Panc1 (cell line): ENCODE measurements at regions not wholly inside any gene's neighbourhood (a gene's known extent, or its start where the extent isn't known, plus 50 kb on each side); places are given as distances from the start of the nearest gene placed in this dataset.

Experiments
- ATAC-seq: fragments of 200-7000 bp; cut with Tn5 transposase; 2 replicates; pipeline ENCODE4 v1.9.1; 2020; ENCODE audit warnings: mild to moderate bottlenecking, moderate library complexity
- BruUV-seq: library from RNA; stranded (reverse); fragments of 400-500 nt; replicated peaks from 2 replicates; lab custom pipeline; 2021; lab: Mats Ljungman, UMichigan
- CTCF ChIA-PET: fragments of 300-600 bp; sonication (Branson Sonifier 250); formaldehyde crosslinking; loops from one replicate; lab custom pipeline; 2022; ENCODE audit warnings: antibody characterized with exemption; lab: Charles Lee
- POLR2A ChIA-PET: fragments of 300-600 bp; sonication (Branson Sonifier 250); formaldehyde crosslinking; loops from one replicate; lab custom pipeline; 2022; ENCODE audit warnings: antibody characterized with exemption; lab: Charles Lee
- DNase-seq: peaks from one replicate; pipeline ENCODE4 v3.0.0-alpha.2; 2010; ENCODE audit warnings: low read depth, low spot score
- H3K27ac ChIP-seq: 2 replicates; pipeline ENCODE4 v1.5.1; 2011; ENCODE audit warnings: mild to moderate bottlenecking, low read length, inconsistent platforms
- H3K27me3 ChIP-seq: fragments of 200-500 bp; sonication (Bioruptor generic); 2 replicates; pipeline ENCODE4 v1.6.0; 2014; ENCODE audit warnings: low read length, inconsistent platforms; ENCODE audit not compliant: control insufficient read depth, insufficient read depth
- H3K36me3 ChIP-seq: fragments of 200-500 bp; sonication (Bioruptor generic); 2 replicates; pipeline ENCODE4 v1.5.1; 2014; ENCODE audit warnings: inconsistent platforms, mild to moderate bottlenecking, low read length, moderate library complexity; ENCODE audit not compliant: control insufficient read depth, insufficient read depth
- H3K4me1 ChIP-seq: 2 replicates; pipeline ENCODE4 v1.5.1; 2011; ENCODE audit warnings: inconsistent platforms, mild to moderate bottlenecking, low read length, moderate library complexity; ENCODE audit not compliant: control insufficient read depth, insufficient read depth
- H3K4me3 ChIP-seq, 2 experiments: 2 replicates each; pipeline ENCODE4 v1.5.1; 2011 to 2012; ENCODE audit warnings: low read depth in 2 of 2, low read length in 2 of 2, mild to moderate bottlenecking in 2 of 2, inconsistent platforms in 1 of 2, moderate library complexity in 1 of 2
- H3K9me3 ChIP-seq: fragments of 200-500 bp; sonication (Bioruptor generic); 2 replicates; pipeline ENCODE4 v1.5.1; 2014; ENCODE audit warnings: low read depth, mild to moderate bottlenecking, inconsistent platforms, low read length, moderate library complexity; ENCODE audit not compliant: control insufficient read depth, insufficient read depth
- POLR2AphosphoS5 ChIP-seq: IDR thresholded peaks from 2 replicates; pipeline ENCODE4 v1.6.1; 2012; ENCODE audit warnings: mild to moderate bottlenecking, low read depth, low read length, moderate library complexity
- SIN3A ChIP-seq: IDR thresholded peaks from 2 replicates; pipeline ENCODE4 v1.6.1; 2012; ENCODE audit warnings: low read depth, mild to moderate bottlenecking, low read length, moderate library complexity, borderline replicate concordance; ENCODE audit not compliant: insufficient read depth
- TCF7L2 ChIP-seq: IDR thresholded peaks from 2 replicates; pipeline ENCODE4 v1.6.1; 2011; ENCODE audit warnings: mild to moderate bottlenecking, low read depth, low read length, inconsistent platforms
- in situ Hi-C: cut with HindIII; loops from 2 replicates; pipeline ENCODE4 v1.10.0; 2016; ENCODE audit warnings: low sequenced_read_pairs, low pct_unique_long_range_greater_than_20kb
- intact Hi-C: fragments of 100-400 bp; cut with micrococcal nuclease; formaldehyde crosslinking; loops from one replicate; pipeline ENCODE4 v1.10.0; 2022; ENCODE audit not compliant: unreplicated experiment
- TF ChIP-seq, protein P1 (sequence below), 2 experiments: IDR thresholded peaks; 2 replicates each; pipeline ENCODE4 v1.6.1; 2011 to 2012; ENCODE audit warnings: low read depth in 2 of 2, control low read depth in 1 of 2, low read length in 1 of 2, mild to moderate bottlenecking in 1 of 2, moderate library complexity in 1 of 2; ENCODE audit not compliant: insufficient read depth in 1 of 2
- TF ChIP-seq, protein P2 (sequence below): fragments of 450-650 bp; IDR thresholded peaks from 2 replicates; pipeline ENCODE4 v1.5.1; 2017; ENCODE audit warnings: mild to moderate bottlenecking

DNA sequence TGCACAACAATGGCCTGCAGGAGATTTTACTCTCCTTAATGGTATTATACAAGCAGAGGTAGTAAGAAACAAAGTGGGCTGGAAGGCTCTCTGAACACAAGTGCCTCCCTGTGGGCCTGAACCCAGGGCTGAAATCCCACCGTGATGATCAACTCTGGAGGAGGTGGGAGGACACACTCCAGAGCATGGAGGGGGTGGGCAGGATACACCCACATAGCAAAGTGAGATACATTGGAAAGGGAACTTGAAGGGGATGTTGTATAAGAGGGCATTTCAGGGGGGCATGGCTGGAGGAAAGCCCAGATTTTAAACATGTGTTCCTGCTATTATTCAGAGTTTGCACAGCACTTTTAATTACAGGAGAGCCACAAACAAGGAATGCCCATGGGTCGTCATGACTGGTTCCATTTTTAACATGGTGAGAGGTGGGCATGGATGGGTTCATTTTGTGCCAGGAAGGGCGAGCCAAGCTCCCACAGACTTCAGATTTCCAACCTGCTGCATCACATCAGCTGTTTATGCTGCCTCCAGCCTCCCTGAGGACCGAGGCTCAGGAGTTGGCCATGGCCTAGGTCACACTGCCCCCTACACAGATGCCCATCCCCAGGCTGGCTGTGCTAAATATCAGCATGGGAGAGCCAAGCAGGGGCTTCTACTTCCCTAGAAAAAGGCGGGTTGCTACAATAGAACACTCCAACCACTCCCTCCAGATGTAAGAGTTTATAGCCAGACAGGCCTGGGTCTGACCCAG, 416.2 kb upstream of the ID2 start:
- TF ChIP-seq SIN3A (no peak), POLR2AphosphoS5 (no peak), TCF7L2 (no peak)
- TF ChIP-seq, protein P1, sequence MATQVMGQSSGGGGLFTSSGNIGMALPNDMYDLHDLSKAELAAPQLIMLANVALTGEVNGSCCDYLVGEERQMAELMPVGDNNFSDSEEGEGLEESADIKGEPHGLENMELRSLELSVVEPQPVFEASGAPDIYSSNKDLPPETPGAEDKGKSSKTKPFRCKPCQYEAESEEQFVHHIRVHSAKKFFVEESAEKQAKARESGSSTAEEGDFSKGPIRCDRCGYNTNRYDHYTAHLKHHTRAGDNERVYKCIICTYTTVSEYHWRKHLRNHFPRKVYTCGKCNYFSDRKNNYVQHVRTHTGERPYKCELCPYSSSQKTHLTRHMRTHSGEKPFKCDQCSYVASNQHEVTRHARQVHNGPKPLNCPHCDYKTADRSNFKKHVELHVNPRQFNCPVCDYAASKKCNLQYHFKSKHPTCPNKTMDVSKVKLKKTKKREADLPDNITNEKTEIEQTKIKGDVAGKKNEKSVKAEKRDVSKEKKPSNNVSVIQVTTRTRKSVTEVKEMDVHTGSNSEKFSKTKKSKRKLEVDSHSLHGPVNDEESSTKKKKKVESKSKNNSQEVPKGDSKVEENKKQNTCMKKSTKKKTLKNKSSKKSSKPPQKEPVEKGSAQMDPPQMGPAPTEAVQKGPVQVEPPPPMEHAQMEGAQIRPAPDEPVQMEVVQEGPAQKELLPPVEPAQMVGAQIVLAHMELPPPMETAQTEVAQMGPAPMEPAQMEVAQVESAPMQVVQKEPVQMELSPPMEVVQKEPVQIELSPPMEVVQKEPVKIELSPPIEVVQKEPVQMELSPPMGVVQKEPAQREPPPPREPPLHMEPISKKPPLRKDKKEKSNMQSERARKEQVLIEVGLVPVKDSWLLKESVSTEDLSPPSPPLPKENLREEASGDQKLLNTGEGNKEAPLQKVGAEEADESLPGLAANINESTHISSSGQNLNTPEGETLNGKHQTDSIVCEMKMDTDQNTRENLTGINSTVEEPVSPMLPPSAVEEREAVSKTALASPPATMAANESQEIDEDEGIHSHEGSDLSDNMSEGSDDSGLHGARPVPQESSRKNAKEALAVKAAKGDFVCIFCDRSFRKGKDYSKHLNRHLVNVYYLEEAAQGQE (IDR thresholded peaks at IDR 0.05; ENCODE audit: insufficient read depth in 1 of 2, low read depth in 2 of 2, low read length in 1 of 2): no peak
- TF ChIP-seq, protein P2, sequence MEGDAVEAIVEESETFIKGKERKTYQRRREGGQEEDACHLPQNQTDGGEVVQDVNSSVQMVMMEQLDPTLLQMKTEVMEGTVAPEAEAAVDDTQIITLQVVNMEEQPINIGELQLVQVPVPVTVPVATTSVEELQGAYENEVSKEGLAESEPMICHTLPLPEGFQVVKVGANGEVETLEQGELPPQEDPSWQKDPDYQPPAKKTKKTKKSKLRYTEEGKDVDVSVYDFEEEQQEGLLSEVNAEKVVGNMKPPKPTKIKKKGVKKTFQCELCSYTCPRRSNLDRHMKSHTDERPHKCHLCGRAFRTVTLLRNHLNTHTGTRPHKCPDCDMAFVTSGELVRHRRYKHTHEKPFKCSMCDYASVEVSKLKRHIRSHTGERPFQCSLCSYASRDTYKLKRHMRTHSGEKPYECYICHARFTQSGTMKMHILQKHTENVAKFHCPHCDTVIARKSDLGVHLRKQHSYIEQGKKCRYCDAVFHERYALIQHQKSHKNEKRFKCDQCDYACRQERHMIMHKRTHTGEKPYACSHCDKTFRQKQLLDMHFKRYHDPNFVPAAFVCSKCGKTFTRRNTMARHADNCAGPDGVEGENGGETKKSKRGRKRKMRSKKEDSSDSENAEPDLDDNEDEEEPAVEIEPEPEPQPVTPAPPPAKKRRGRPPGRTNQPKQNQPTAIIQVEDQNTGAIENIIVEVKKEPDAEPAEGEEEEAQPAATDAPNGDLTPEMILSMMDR: no peak
- Histone ChIP-seq H3K36me3 (no peaks in the 10 kb centered on the region), H3K4me3 (no peak overlapping the region), H3K27me3 (no peaks in the 10 kb centered on the region), H3K4me1 (no peaks in the 10 kb centered on the region), H3K9me3 (no peaks in the 10 kb centered on the region), H3K27ac (no peak overlapping the region)
- in situ Hi-C loops: no loop called here
- ChIA-PET POLR2A (no interaction called here), CTCF (no interaction called here)
- intact Hi-C loops: no loop called here
- no peak for DNase-seq
- BruUV-seq: no TSS peak
- no peak for ATAC-seq

DNA sequence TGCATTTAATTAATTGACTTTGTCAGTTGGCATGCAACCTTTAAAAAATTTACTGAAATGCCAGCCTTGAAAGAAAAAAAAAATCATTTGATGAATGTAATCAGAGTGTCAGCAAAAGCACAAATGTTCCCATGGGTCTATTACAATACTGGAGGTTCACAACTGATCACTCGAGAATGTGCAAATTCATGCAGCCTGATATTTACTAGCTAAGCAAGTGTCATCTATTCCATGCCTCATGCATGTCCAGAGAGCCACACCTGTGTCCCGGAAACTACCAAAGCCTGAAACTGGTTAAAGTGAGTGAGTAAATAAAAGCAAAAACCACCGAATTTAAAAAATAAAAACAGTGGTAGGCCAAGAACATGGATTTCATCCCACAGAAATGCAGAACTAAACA, 415.3 kb upstream of the ID2 start:
- ATAC-seq (no peak), DNase-seq (no peak)
- intact Hi-C loops: no loop called here
- POLR2A ChIA-PET: no interaction called here
- no peaks in the 10 kb centered on the region for H3K27me3 ChIP-seq
- CTCF ChIA-PET: no interaction called here
- H3K9me3 ChIP-seq: no peaks in the 10 kb centered on the region
- BruUV-seq: no TSS peak
- no peak overlapping the region for H3K4me3 ChIP-seq
- H3K36me3 ChIP-seq: no peaks in the 10 kb centered on the region
- TF ChIP-seq, protein P1 (IDR thresholded peaks at IDR 0.05; ENCODE audit: insufficient read depth in 1 of 2, low read depth in 2 of 2, low read length in 1 of 2): no peak
- no peak for TF ChIP-seq SIN3A
- no peak for TF ChIP-seq TCF7L2
- TF ChIP-seq POLR2AphosphoS5: no peak
- H3K27ac ChIP-seq: no peak overlapping the region
- no peaks in the 10 kb centered on the region for H3K4me1 ChIP-seq
- in situ Hi-C loops: no loop called here
